CD4-positive, alpha-beta memory T cell (primary cell): ENCODE measurements at regions not wholly inside any gene's neighbourhood (a gene's known extent, or its start where the extent isn't known, plus 50 kb on each side); places are given as distances from the start of the nearest gene placed in this dataset.
A peak's percentile ranks its signal among the peaks of the same experiment; 100 is the strongest.

ENCODE experiments used
- CTCF ChIA-PET: fragments of 350-600 bp; sonication (Branson Sonifier 250); formaldehyde crosslinking; loops from one replicate; lab custom pipeline; 2021; ENCODE audit warnings: inconsistent platforms; ENCODE audit not compliant: partially characterized antibody; lab: Charles Lee
- POLR2A ChIA-PET: fragments of 350-600 bp; sonication (Branson Sonifier 250); formaldehyde crosslinking; loops from one replicate; lab custom pipeline; 2021; ENCODE audit not compliant: partially characterized antibody; lab: Charles Lee
- DNase-seq, 5 donors: peaks; one replicate each; pipeline versions ENCODE4 v3.0.0 to v3.0.0-alpha.2; 2020 to 2022; ENCODE audit warnings: mixed read lengths in 1 of 5
- H3K27ac ChIP-seq: one replicate; pipeline ENCODE4 v1.7.0; 2013; ENCODE audit warnings: low read depth, low read length
- H3K27me3 ChIP-seq: 2 replicates; pipeline ENCODE4 v1.7.0; 2013; ENCODE audit warnings: mild to moderate bottlenecking, low read length, moderate library complexity; ENCODE audit not compliant: insufficient read depth
- H3K36me3 ChIP-seq: 2 replicates; pipeline ENCODE4 v1.7.0; 2013; ENCODE audit warnings: mild to moderate bottlenecking, low read length, moderate library complexity; ENCODE audit not compliant: insufficient read depth
- H3K4me1 ChIP-seq: 2 replicates; pipeline ENCODE4 v1.7.0; 2013; ENCODE audit warnings: mild to moderate bottlenecking, low read length, moderate library complexity; ENCODE audit not compliant: insufficient read depth
- H3K4me3 ChIP-seq, 2 donors: one replicate each; pipeline ENCODE4 v1.7.0; 2013; ENCODE audit warnings: low read length in 2 of 2, mild to moderate bottlenecking in 1 of 2
- H3K9me3 ChIP-seq, 2 donors: one replicate each; pipeline ENCODE4 v1.7.0; 2013; ENCODE audit warnings: low read length in 2 of 2, control low read depth in 1 of 2; ENCODE audit not compliant: control insufficient read depth in 1 of 2
- H3K27ac Mint-ChIP-seq, 7 donors: one replicate each; pipeline ENCODE4 v1.8.0; 2020 to 2021; ENCODE audit warnings: mixed read lengths in 7 of 7, mild to moderate bottlenecking in 6 of 7, inconsistent platforms in 3 of 7, moderate library complexity in 3 of 7
- H3K27me3 Mint-ChIP-seq, 2 donors: one replicate each; pipeline ENCODE4 v1.8.0; 2020 to 2021; ENCODE audit warnings: mixed read lengths in 2 of 2
- H3K36me3 Mint-ChIP-seq, 2 donors: one replicate each; pipeline ENCODE4 v1.8.0; 2020 to 2021; ENCODE audit warnings: mixed read lengths in 2 of 2, inconsistent platforms in 1 of 2, mild to moderate bottlenecking in 1 of 2
- H3K4me1 Mint-ChIP-seq, 4 donors: one replicate each; pipeline ENCODE4 v1.8.0; 2020 to 2021; ENCODE audit warnings: mixed read lengths in 4 of 4, mild to moderate bottlenecking in 1 of 4
- H3K4me3 Mint-ChIP-seq, 8 donors: one replicate each; pipeline ENCODE4 v1.8.0; 2020 to 2021; ENCODE audit warnings: mixed read lengths in 8 of 8, mild to moderate bottlenecking in 7 of 8, moderate library complexity in 6 of 8, inconsistent platforms in 3 of 8
- H3K9me3 Mint-ChIP-seq, 8 donors: one replicate each; pipeline ENCODE4 v1.8.0; 2020 to 2021; ENCODE audit warnings: mixed read lengths in 8 of 8, mild to moderate bottlenecking in 5 of 8, inconsistent platforms in 3 of 8, moderate library complexity in 1 of 8
- intact Hi-C: fragments of 100-400 bp; cut with micrococcal nuclease; formaldehyde crosslinking; loops from one replicate; pipeline ENCODE4 v1.15.1; 2023

GRCh38 chr7:42858570-42858969, 53.3 kb downstream of the C7orf25 start:
- CTCF ChIA-PET = no interaction called here
- Mint-ChIP-seq H3K4me3 (no peak overlapping the region), H3K4me1 (peaks cover 1 to 9% (median 6%) of the 10 kb centered on the region in 4 donors), H3K27ac (no peak overlapping the region), H3K36me3 (peaks cover 0 to 3% of the 10 kb centered on the region in 2 donors), H3K27me3 (peaks cover 16 to 30% of the 10 kb centered on the region in 2 donors), H3K9me3 (peaks cover 0 to 22% (median 11%) of the 10 kb centered on the region in 8 donors)
- intact Hi-C loops = no loop called here
- POLR2A ChIA-PET = no interaction called here
- H3K4me1 ChIP-seq = no peaks in the 10 kb centered on the region
- no peak overlapping the region for H3K4me3 ChIP-seq
- no peaks in the 10 kb centered on the region for H3K9me3 ChIP-seq
- DNase-seq = no peak
- no peak overlapping the region for H3K27ac ChIP-seq
- no peaks in the 10 kb centered on the region for H3K27me3 ChIP-seq
- H3K36me3 ChIP-seq = no peaks in the 10 kb centered on the region

GRCh38 chr7:42856605-42856987, 55.3 kb downstream of the C7orf25 start:
- H3K9me3 Mint-ChIP-seq = peaks cover 0 to 9% (median 1%) of the 10 kb centered on the region in 8 donors
- DNase-seq = no peak
- peaks cover 20 to 25% of the 10 kb centered on the region in 2 donors for H3K27me3 Mint-ChIP-seq
- H3K27ac ChIP-seq = no peak overlapping the region
- CTCF ChIA-PET = no interaction called here
- H3K4me1 ChIP-seq = no peaks in the 10 kb centered on the region
- POLR2A ChIA-PET = no interaction called here
- H3K36me3 ChIP-seq = no peaks in the 10 kb centered on the region
- peak overlapping the region in 5 of 8 donors; percentile 38 to 79 (median 52) for H3K4me3 Mint-ChIP-seq
- H3K9me3 ChIP-seq = no peaks in the 10 kb centered on the region
- H3K36me3 Mint-ChIP-seq = no peaks in the 10 kb centered on the region
- no peak overlapping the region for H3K27ac Mint-ChIP-seq
- intact Hi-C loops = no loop called here
- peaks cover 1 to 9% (median 6%) of the 10 kb centered on the region in 4 donors for H3K4me1 Mint-ChIP-seq
- H3K27me3 ChIP-seq = no peaks in the 10 kb centered on the region
- no peak overlapping the region for H3K4me3 ChIP-seq

DNA sequence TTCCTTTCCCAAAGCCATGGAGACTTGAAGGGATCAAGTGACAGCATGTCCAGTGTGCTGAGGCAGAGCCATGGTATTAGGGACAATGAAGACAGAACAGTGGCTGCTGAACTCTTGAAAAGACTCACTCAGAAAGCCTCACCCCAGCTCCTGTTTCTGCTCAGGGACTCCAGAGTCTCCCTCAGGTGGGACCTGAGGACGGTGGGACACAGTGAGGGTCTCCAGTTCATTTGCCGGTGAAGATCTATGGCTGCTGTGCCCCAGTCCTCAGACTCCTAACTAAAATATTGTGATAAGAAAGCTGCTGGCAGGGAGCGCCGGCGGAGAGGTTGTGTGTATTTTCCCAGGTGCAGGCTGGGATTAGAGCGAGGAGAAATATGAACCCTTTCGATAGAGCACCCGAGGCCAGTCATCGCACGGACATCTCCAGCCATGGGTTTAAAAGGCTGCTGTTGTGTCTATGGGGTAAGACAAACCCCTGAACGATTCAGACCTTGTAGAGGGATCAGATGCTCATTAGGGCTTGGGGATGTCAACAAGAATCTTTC, 57.2 kb downstream of the C7orf25 start:
- peaks cover 1 to 9% (median 6%) of the 10 kb centered on the region in 4 donors for H3K4me1 Mint-ChIP-seq
- no peak for DNase-seq
- Histone ChIP-seq H3K4me3 (no peak overlapping the region), H3K9me3 (no peaks in the 10 kb centered on the region), H3K27ac (no peak overlapping the region), H3K27me3 (no peaks in the 10 kb centered on the region), H3K4me1 (no peaks in the 10 kb centered on the region), H3K36me3 (no peaks in the 10 kb centered on the region)
- CTCF ChIA-PET = no interaction called here
- H3K4me3 Mint-ChIP-seq = no peak overlapping the region
- intact Hi-C loops = no loop called here
- H3K27me3 Mint-ChIP-seq = peaks cover 21 to 25% of the 10 kb centered on the region in 2 donors
- no peaks in the 10 kb centered on the region for H3K36me3 Mint-ChIP-seq
- no peak overlapping the region for H3K27ac Mint-ChIP-seq
- H3K9me3 Mint-ChIP-seq = peaks cover 0 to 2% (median 0%) of the 10 kb centered on the region in 8 donors
- POLR2A ChIA-PET = no interaction called here

DNA sequence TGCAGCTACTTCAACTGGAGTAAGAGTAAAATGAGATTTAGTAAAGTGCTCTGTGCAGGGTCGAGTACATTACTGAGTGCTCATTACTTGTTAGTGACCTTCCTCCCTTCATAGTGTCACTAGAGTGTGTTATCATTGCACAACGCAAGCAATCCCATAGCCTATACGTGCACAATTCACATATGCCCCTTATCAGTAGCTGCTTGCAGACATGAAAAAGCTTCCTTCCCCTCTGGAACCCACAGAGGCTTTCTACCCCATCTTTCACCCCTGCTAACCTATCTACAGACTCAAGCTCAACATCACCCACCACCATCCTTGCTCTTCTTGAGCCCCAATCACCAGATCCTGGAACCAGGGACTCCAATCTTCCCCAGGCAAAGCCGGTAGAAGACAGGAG, 59.3 kb downstream of the C7orf25 start:
- H3K9me3 Mint-ChIP-seq = no peaks in the 10 kb centered on the region
- no peak overlapping the region for H3K4me3 Mint-ChIP-seq
- DNase-seq = no peak
- H3K27ac ChIP-seq = no peak overlapping the region
- intact Hi-C loops = no loop called here
- ChIA-PET CTCF (no interaction called here), POLR2A (no interaction called here)
- H3K27me3 ChIP-seq = no peaks in the 10 kb centered on the region
- no peaks in the 10 kb centered on the region for H3K36me3 ChIP-seq
- H3K4me1 ChIP-seq = no peaks in the 10 kb centered on the region
- no peak overlapping the region for H3K27ac Mint-ChIP-seq
- no peak overlapping the region for H3K4me3 ChIP-seq
- no peaks in the 10 kb centered on the region for H3K36me3 Mint-ChIP-seq
- H3K4me1 Mint-ChIP-seq = peaks cover 1 to 9% (median 6%) of the 10 kb centered on the region in 4 donors
- H3K9me3 ChIP-seq = no peaks in the 10 kb centered on the region
- H3K27me3 Mint-ChIP-seq = peaks cover 16 to 23% of the 10 kb centered on the region in 2 donors

DNA sequence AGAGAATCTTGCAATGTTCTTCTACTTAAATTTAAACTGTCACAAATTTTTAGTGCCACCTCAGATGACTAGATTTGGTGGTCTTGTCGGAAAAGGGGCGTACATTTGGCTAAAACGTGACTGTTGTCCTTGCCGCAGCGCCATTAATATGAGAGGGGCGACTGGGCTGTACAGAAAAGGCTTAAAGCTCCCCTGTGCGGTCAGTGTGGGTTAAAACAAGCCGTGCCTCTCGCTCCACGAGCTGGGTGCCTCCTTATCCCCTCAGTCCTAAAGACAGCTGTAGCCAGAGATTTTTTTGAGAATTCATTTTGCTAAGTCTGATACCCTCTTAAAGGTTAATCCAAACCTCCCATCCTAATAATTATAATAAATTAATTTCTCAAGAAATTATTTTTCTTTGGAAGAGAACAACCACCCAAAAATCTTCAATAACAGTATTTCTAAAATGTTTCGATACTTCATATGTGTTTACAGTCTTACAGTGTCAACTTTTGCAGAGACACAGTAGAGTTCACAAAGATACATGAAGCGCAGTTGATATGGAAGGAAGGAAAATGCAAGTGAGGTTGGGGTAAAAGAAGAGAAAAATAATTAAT, 68.6 kb downstream of the C7orf25 start:
- Histone ChIP-seq H3K27me3 (no peaks in the 10 kb centered on the region), H3K9me3 (no peaks in the 10 kb centered on the region), H3K4me3 (no peak overlapping the region), H3K36me3 (no peaks in the 10 kb centered on the region), H3K4me1 (no peaks in the 10 kb centered on the region), H3K27ac (no peak overlapping the region)
- intact Hi-C loops = no loop called here
- Mint-ChIP-seq H3K36me3 (no peaks in the 10 kb centered on the region), H3K4me1 (no peaks in the 10 kb centered on the region), H3K4me3 (no peak overlapping the region), H3K9me3 (peaks cover 0 to 2% (median 0%) of the 10 kb centered on the region in 8 donors), H3K27me3 (peaks cover 24% of the 10 kb centered on the region in 2 donors), H3K27ac (no peak overlapping the region)
- DNase-seq = no peak
- ChIA-PET POLR2A (no interaction called here), CTCF (no interaction called here)

GRCh38 chr7:42834676-42835075, 77.2 kb downstream of the C7orf25 start:
- Mint-ChIP-seq H3K4me1 (no peaks in the 10 kb centered on the region), H3K36me3 (no peaks in the 10 kb centered on the region), H3K4me3 (no peak overlapping the region), H3K27me3 (peaks cover 4 to 11% of the 10 kb centered on the region in 2 donors), H3K27ac (peak overlapping the region in 1 of 7 donors; percentile 53), H3K9me3 (no peaks in the 10 kb centered on the region)
- intact Hi-C loops = no loop called here
- Histone ChIP-seq H3K9me3 (no peaks in the 10 kb centered on the region), H3K4me1 (no peaks in the 10 kb centered on the region), H3K4me3 (no peak overlapping the region), H3K27me3 (no peaks in the 10 kb centered on the region), H3K27ac (no peak overlapping the region), H3K36me3 (no peaks in the 10 kb centered on the region)
- ChIA-PET CTCF (interaction anchor here (2.7 kb wide), 1 partner anchor 10 kb away, joined by 10 read pairs; no protein-coding TSS in a partner anchor), POLR2A (no interaction called here)
- DNase-seq = no peak

DNA sequence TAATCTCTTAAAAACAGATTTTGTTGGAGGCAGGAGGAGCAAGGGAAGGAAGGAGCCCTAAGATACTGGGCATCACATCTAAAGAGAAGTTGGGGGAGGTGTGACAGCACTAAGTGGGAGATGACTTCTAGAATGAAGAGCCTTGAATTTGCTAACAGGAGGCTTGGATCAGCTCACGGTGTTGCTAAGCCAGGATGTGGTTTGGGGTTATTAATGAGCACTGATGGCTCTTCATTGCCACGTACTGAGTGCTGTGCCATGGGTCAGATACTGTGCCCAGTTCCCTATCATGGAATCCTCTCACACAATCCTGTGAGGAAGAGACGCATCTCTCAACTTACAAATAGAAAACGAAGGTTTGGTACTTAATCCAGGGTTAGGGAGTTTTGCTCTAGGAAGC, 78.5 kb downstream of the C7orf25 start:
- ChIA-PET CTCF (no interaction called here), POLR2A (no interaction called here)
- Mint-ChIP-seq H3K4me3 (no peak overlapping the region), H3K27ac (no peak overlapping the region), H3K4me1 (no peaks in the 10 kb centered on the region), H3K36me3 (no peaks in the 10 kb centered on the region), H3K27me3 (peaks cover 4 to 6% of the 10 kb centered on the region in 2 donors), H3K9me3 (no peaks in the 10 kb centered on the region)
- no peak overlapping the region for H3K4me3 ChIP-seq
- intact Hi-C loops = no loop called here
- no peak for DNase-seq
- H3K4me1 ChIP-seq = no peaks in the 10 kb centered on the region
- no peaks in the 10 kb centered on the region for H3K27me3 ChIP-seq
- H3K9me3 ChIP-seq = no peaks in the 10 kb centered on the region
- no peak overlapping the region for H3K27ac ChIP-seq
- no peaks in the 10 kb centered on the region for H3K36me3 ChIP-seq
